ENCODE measurements at regions not wholly inside any gene's neighbourhood (a gene's known extent, or its start where the extent isn't known, plus 50 kb on each side); places are given as distances from the start of the nearest gene placed in this dataset.
"Not testable (repeated sequence)": the region's sequence is repeated elsewhere in the genome, so short reads cannot be mapped to it uniquely, and the experiment has no call there.

- no peak for TF ChIP-seq CTCF (IDR thresholded peaks at IDR 0.05; ENCODE audit: insufficient read depth, low read length, poor library complexity, severe bottlenecking)
- H3K27me3 ChIP-seq (ENCODE audit: control insufficient read depth, insufficient read depth, low read length) = no peaks in the 10 kb centered on the region
- no peak for DNase-seq (ENCODE audit: low read depth)
- H3K4me3 ChIP-seq (ENCODE audit: low read depth, low read length) = no peak overlapping the region
- no peaks in the 10 kb centered on the region for H3K36me3 ChIP-seq (ENCODE audit: control insufficient read depth, insufficient read depth, low read length)
These were observed 825.2 kb downstream of the REEP3 start for GRCh38 chr10:64346389-64346788.

GRCh38 chr10:64350665-64351064 lies 829.5 kb downstream of the REEP3 start:
- Histone ChIP-seq H3K27me3 (ENCODE audit: control insufficient read depth, insufficient read depth, low read length) (no peaks in the 10 kb centered on the region), H3K36me3 (ENCODE audit: control insufficient read depth, insufficient read depth, low read length) (no peaks in the 10 kb centered on the region), H3K4me3 (ENCODE audit: low read depth, low read length) (no peak overlapping the region)
- DNase-seq (ENCODE audit: low read depth) = no peak
- TF ChIP-seq CTCF (IDR thresholded peaks at IDR 0.05; ENCODE audit: insufficient read depth, low read length, poor library complexity, severe bottlenecking) = no peak

GRCh38 chr10:64358907-64359306 lies 837.7 kb downstream of the REEP3 start:
- Histone ChIP-seq H3K27me3 (ENCODE audit: control insufficient read depth, insufficient read depth, low read length) (no peaks in the 10 kb centered on the region), H3K4me3 (ENCODE audit: low read depth, low read length) (no peak overlapping the region), H3K36me3 (ENCODE audit: control insufficient read depth, insufficient read depth, low read length) (no peaks in the 10 kb centered on the region)
- no peak for DNase-seq (ENCODE audit: low read depth)
- no peak for TF ChIP-seq CTCF (IDR thresholded peaks at IDR 0.05; ENCODE audit: insufficient read depth, low read length, poor library complexity, severe bottlenecking)

- not testable (repeated sequence) for H3K4me3 ChIP-seq (ENCODE audit: low read depth, low read length); DNase-seq (ENCODE audit: low read depth); H3K27me3 ChIP-seq (ENCODE audit: control insufficient read depth, insufficient read depth, low read length); H3K36me3 ChIP-seq (ENCODE audit: control insufficient read depth, insufficient read depth, low read length)
These were observed 839.0 kb downstream of the REEP3 start for GRCh38 chr10:64360240-64360639.

GRCh38 chr10:64363687-64364086 lies 842.5 kb downstream of the REEP3 start:
- H3K4me3 ChIP-seq (ENCODE audit: low read depth, low read length) = no peak overlapping the region
- TF ChIP-seq CTCF (IDR thresholded peaks at IDR 0.05; ENCODE audit: insufficient read depth, low read length, poor library complexity, severe bottlenecking) = no peak
- no peak for DNase-seq (ENCODE audit: low read depth)
- no peaks in the 10 kb centered on the region for H3K27me3 ChIP-seq (ENCODE audit: control insufficient read depth, insufficient read depth, low read length)
- no peaks in the 10 kb centered on the region for H3K36me3 ChIP-seq (ENCODE audit: control insufficient read depth, insufficient read depth, low read length)

GRCh38 chr10:64365663-64366062 lies 844.5 kb downstream of the REEP3 start:
- Histone ChIP-seq H3K4me3 (ENCODE audit: low read depth, low read length) (no peak overlapping the region), H3K36me3 (ENCODE audit: control insufficient read depth, insufficient read depth, low read length) (no peaks in the 10 kb centered on the region), H3K27me3 (ENCODE audit: control insufficient read depth, insufficient read depth, low read length) (no peaks in the 10 kb centered on the region)
- DNase-seq (ENCODE audit: low read depth) = no peak
- TF ChIP-seq CTCF (IDR thresholded peaks at IDR 0.05; ENCODE audit: insufficient read depth, low read length, poor library complexity, severe bottlenecking) = no peak

Measured in kidney epithelial cell (primary cell).